Stimulated activated CD8-positive, alpha-beta memory T cell treated with anti-CD3 and anti-CD28 coated beads, Interleukin-7, amount 100 ng/mL, for 48 hours (primary cell): ENCODE measurements at regions not wholly inside any gene's neighbourhood (a gene's known extent, or its start where the extent isn't known, plus 50 kb on each side); places are given as distances from the start of the nearest gene placed in this dataset.

Experiments
- DNase-seq, 2 donors: peaks; one replicate each; pipeline ENCODE4 v3.0.0-alpha.2; 2020; ENCODE audit warnings: low read depth in 1 of 2; ENCODE audit errors: extremely low read depth in 1 of 2

GRCh38 chr10:83352588-83352987 is 786.7 kb upstream of the GHITM start:
- DNase-seq = no peak

- no peak for DNase-seq
Measured at GRCh38 chr10:83354456-83354855, 784.9 kb upstream of the GHITM start.

DNA sequence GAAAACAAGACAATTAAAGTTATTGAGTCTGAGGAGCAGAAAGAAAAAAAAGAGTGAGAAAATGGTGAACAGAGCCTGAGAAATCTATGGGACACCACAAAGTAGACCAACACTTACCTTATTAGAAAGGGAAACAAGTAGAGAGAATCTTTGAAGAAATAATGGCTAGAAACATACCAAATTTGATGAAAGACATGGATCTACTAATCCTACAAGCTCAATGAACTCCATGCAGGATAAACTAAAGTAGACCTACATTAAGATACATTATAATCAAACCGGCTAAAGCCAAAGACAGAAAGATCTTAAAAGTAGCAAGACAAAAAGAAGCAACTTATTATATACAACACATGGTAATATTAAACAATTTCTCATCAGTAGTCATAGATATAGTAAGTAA is 782.3 kb upstream of the GHITM start:
- DNase-seq = no peak

DNA sequence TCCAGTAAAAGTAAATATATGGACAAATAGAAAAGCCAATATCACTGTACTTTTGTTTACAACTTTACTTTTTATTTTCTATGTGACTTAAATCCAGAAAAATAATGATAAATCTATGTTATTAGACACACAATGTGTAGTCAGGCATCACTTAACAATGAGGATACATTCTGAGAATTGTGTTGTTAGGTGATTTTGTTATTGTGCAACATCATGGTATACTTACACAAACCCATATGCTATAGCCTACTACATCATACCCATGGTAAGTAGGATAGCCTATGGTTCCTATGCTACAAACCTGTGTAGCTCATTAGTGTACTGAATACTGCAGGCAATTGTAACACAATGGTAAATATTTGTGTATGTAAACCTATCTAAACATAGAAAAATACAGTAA is 781.7 kb upstream of the GHITM start:
- DNase-seq = no peak

- DNase-seq = no peak
Measured at GRCh38 chr10:83367036-83367435, 772.3 kb upstream of the GHITM start.

GRCh38 chr10:83371696-83372490 is 767.4 kb upstream of the GHITM start:
- no peak for DNase-seq

DNA sequence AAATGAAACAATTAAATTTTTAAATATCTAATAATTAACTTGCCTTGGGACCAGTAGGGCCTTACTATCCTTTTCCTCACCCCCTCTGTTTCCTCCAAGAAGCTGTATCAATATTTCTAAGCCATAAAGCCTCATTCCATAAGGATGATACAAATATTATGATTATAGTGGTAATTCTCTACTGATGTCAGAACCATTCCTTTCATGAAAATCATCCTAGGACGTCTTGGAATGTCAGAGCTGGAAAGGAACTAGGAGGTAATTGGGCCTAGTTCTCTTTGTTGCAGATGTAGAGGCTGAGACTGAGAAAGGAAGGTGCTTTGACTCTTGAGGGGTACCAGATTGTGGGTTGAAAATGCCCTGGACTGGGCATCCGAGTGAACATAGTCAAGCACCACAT is 766.7 kb upstream of the GHITM start:
- DNase-seq = no peak

GRCh38 chr10:83373671-83374070 is 765.6 kb upstream of the GHITM start:
- no peak for DNase-seq

- no peak for DNase-seq
Measured at GRCh38 chr10:83374741-83375140, 764.6 kb upstream of the GHITM start.

DNA sequence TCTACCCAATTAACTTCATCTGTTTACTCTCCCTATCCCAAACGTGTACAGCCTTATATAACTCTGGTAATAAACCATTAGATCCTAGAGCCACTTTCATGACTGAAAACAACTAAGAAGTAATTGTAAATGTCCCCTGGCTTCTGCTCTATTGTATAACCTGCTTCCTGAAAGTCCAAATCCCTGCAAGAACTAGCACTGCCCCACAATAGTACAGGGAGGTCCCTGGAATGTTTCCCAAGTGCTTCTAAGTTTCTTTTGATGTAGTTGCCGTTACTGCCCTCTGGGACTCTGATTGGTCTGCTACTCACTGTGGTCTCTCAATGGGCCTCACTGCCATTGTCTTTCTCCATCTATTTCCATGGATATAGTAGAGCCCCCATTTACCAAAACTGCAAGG is 764.0 kb upstream of the GHITM start:
- no peak for DNase-seq

- no peak for DNase-seq
Measured at GRCh38 chr10:83397806-83398205, 741.5 kb upstream of the GHITM start.

GRCh38 chr10:83410570-83410969 is 728.7 kb upstream of the GHITM start:
- DNase-seq = no peak

GRCh38 chr10:83425306-83425705 is 714.0 kb upstream of the GHITM start:
- DNase-seq = no peak

DNA sequence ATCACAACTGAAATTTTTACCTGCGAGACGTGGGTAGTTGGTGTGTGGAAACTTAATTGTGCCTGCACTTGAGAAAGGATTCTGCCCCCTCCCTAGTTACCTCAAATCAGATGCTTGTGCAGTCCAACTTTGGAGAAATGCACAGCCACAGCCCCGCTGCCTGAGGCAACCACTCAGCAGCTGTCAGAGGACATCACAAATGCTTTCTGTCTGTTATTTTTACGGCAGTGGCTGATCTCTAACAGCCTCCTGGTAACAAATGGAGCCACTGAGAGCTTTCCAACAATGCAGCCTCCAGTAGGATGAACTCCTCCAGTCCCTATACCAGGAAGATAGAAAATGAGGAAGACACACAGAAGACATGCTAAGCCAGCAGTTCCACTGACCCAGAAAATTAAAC is 712.2 kb upstream of the GHITM start:
- DNase-seq = no peak

DNA sequence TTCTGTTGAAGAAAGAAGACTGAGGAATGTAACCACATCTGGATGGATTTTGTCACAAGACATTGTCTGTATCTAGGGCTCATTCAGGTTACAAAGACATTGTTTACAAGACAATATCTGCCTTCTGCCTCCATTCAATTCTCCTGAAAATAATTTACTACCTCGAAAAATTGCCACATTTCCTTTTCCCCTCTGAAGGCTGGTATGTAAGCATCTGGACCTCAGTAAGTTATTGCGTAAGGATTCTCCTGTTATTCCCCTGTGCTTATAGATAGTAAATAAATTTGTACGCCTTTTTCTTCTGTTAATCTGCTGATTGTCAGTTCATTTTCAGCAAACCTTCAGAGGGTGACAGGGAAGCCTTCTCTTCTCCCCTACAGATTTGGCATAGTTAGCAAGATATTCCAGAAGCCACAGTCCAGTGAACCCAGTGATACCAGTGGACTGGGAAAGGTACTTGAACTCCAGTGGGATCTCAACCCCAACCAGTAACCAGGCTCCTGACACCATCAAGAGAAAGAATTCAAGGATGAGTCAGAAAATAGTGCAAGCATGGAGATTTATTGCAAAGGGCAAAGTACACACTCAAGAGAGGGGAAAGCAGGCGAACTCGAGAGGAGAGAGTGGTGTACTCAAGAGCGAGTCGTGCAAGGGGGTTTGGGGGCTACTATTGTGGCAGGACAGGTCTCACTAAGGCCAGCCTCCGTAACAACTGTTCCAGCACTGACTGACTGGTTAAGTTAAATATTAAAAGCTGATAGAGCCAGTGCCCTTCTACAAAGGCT is 706.9 kb upstream of the GHITM start:
- DNase-seq = no peak

DNA sequence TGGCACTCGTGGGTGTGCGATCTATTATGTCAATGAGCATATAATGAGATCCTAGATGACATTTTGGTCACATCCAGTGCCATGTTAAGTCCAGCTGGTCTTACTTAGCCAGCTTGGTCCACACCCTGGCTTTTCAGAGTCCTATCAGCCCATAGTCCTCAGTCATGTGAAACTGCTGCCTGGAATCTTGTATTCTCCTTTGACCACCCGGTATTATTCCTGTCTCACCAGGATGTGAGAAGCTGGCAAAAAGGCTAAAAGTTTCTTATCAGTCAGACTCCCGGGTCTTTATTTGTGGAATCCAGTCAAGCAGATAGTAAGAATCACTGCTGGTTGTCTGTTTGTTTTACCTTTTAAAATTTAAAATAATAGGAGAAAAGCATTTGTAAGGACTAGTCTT is 705.6 kb upstream of the GHITM start:
- DNase-seq = no peak

GRCh38 chr10:83448013-83448412 is 691.3 kb upstream of the GHITM start:
- no peak for DNase-seq

GRCh38 chr10:83458611-83459010 is 680.7 kb upstream of the GHITM start:
- no peak for DNase-seq

DNA sequence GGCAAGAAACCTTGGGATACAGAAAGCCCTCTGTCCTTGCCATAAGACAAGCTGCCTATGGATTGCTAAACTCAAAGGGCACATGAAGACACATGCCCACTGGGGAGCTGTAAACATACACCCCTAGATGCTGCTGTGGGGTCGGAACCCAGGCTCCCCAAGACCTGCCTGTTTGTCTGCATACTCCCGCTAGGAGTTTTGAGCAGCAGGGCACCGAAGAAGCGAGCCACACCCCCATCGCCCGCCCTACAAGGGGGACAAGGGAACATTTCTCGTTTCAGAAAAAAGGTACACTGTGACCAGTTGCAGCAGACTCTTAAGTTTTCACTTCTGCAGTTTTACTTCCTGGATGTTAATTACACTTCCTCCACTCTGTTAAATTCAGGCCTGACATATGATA is 680.2 kb upstream of the GHITM start:
- DNase-seq = no peak

GRCh38 chr10:83469728-83470331 is 669.5 kb upstream of the GHITM start:
- no peak for DNase-seq

- DNase-seq = no peak
Measured at GRCh38 chr10:83476211-83476610, 663.1 kb upstream of the GHITM start.

DNA sequence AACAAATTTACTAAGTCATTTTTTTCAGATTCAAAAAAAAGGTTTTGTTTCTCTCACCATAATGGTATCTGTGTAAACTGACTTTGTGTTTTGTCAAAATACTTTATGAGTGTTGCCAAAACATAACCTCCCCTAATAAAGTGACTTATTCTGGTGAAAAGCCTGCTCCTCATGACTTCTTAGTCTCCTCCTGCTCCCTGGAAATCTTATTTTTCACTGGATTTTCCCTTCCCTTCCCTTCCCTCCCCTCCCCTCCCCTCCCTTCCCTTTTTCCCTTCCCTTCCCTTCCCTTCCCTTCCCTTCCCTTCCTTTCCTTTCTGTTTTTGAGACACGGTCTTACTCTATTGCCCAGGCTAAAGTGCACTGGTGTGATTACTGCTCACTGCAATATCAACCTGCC is 650.1 kb upstream of the GHITM start:
- no peak for DNase-seq
